A549 (cell line): ENCODE measurements at regions not wholly inside any gene's neighbourhood (a gene's known extent, or its start where the extent isn't known, plus 50 kb on each side); places are given as distances from the start of the nearest gene placed in this dataset.

ENCODE experiments used
- ATAC-seq, 2 experiments: fragments of 200-7000 bp in 1 of 2; fragments of >200 bp in 1 of 2; cut with Nextera tagmentation in 1 of 2; cut with Tn5 transposase in 1 of 2; 3 replicates each; pipeline versions ENCODE4 v1.8.0 to v1.9.1; 2018 to 2020; ENCODE audit warnings: mild to moderate bottlenecking in 1 of 2, moderate library complexity in 1 of 2
- CTCF ChIA-PET: fragments of 300-600 bp; sonication (Branson Sonifier 250); formaldehyde crosslinking; extraction: SDS; loops from one replicate; lab custom pipeline; 2021; ENCODE audit warnings: antibody characterized with exemption, inconsistent platforms; lab: Yijun Ruan, JAX
- POLR2A ChIA-PET: fragments of 350-600 bp; formaldehyde crosslinking; extraction: SDS; loops from one replicate; lab custom pipeline; 2021; ENCODE audit warnings: antibody characterized with exemption, inconsistent platforms; lab: Yijun Ruan, JAX
- DNase-seq, 2 experiments: peaks; one replicate each; pipeline versions ENCODE4 v3.0.0 to v3.0.0-alpha.2; 2011 to 2016; ENCODE audit warnings: low read depth in 1 of 2, low spot score in 1 of 2
- FAIRE-seq: peaks from 2 replicates; lab custom pipeline; 2011; peaks lifted over from hg19 to GRCh38; lab: Jason Lieb, UNC
- H3K27ac ChIP-seq, 2 experiments: fragments of >200 bp; sonication (Bioruptor Twin); formaldehyde crosslinking; 3 replicates each; pipeline ENCODE4 v1.5.1; 2016 to 2017
- H3K4me1 ChIP-seq: fragments of >200 bp; sonication (Bioruptor Twin); formaldehyde crosslinking; 3 replicates; pipeline ENCODE4 v1.6.1; 2016
- H3K4me2 ChIP-seq: fragments of >200 bp; sonication (Bioruptor Twin); formaldehyde crosslinking; 3 replicates; pipeline ENCODE4 v1.6.1; 2016
- H3K4me3 ChIP-seq: fragments of >200 bp; sonication (Bioruptor Twin); formaldehyde crosslinking; 3 replicates; pipeline ENCODE4 v1.5.1; 2016
- H3K9me3 ChIP-seq: fragments of >200 bp; sonication (Bioruptor Twin); formaldehyde crosslinking; 3 replicates; pipeline ENCODE4 v1.6.1; 2016
- CHD4 ChIP-seq: fragments of 200-600 bp; sonication (generic); IDR thresholded peaks from 2 replicates; pipeline ENCODE4 v1.6.1; 2016; ENCODE audit warnings: antibody characterized with exemption, mild to moderate bottlenecking, borderline replicate concordance
- EP300 ChIP-seq, 2 experiments: fragments of >200 bp; sonication (Bioruptor Twin); formaldehyde crosslinking; IDR thresholded peaks; 2 replicates in 1 of 2; 3 replicates in 1 of 2; pipeline ENCODE4 v1.6.1; 2016 to 2017
- ESRRA ChIP-seq: fragments of 150-350 bp; IDR thresholded peaks from 2 replicates; pipeline ENCODE4 v1.6.1; 2014; ENCODE audit warnings: mild to moderate bottlenecking, low read length, borderline replicate concordance
- GATA3 ChIP-seq: IDR thresholded peaks from 2 replicates; pipeline ENCODE4 v1.6.1; 2012; ENCODE audit warnings: borderline replicate concordance
- HDAC2 ChIP-seq: fragments of 200-600 bp; sonication (generic); IDR thresholded peaks from 2 replicates; pipeline ENCODE4 v1.6.1; 2016
- HEYL ChIP-seq: fragments of 250-450 bp; sonication (Bioruptor Pico); IDR thresholded peaks from 2 replicates; pipeline ENCODE4 v1.8.0; 2021; ENCODE audit warnings: mild to moderate bottlenecking, moderate library complexity
- HOXB13 ChIP-seq: fragments of 250-450 bp; sonication (Bioruptor Pico); IDR thresholded peaks from 2 replicates; pipeline ENCODE4 v1.5.0; 2020; ENCODE audit warnings: low read depth, mild to moderate bottlenecking, moderate library complexity
- JUN ChIP-seq, 2 experiments: fragments of >200 bp; sonication (Bioruptor Twin); formaldehyde crosslinking; IDR thresholded peaks; 2 replicates in 1 of 2; 3 replicates in 1 of 2; pipeline ENCODE4 v1.6.1; 2016 to 2017
- JUNB ChIP-seq: fragments of >200 bp; sonication (Bioruptor Twin); formaldehyde crosslinking; IDR thresholded peaks from 2 replicates; pipeline ENCODE4 v1.6.1; 2016
- KDM1A ChIP-seq: fragments of 200-600 bp; sonication (generic); IDR thresholded peaks from 2 replicates; pipeline ENCODE4 v1.6.1; 2016; ENCODE audit warnings: low read depth, mild to moderate bottlenecking
- MAFK ChIP-seq: fragments of 450-650 bp; IDR thresholded peaks from 2 replicates; pipeline ENCODE4 v1.6.1; 2014; ENCODE audit not compliant: partially characterized antibody
- MAZ ChIP-seq: fragments of 150-350 bp; IDR thresholded peaks from 2 replicates; pipeline ENCODE4 v1.6.1; 2014; ENCODE audit warnings: antibody characterized with exemption, low read depth, low read length, borderline replicate concordance
- NPAS2 ChIP-seq: fragments of 250-450 bp; sonication (Bioruptor Pico); IDR thresholded peaks from 2 replicates; pipeline ENCODE4 v1.8.0; 2022; ENCODE audit warnings: mild to moderate bottlenecking, moderate library complexity, borderline replicate concordance
- PHF8 ChIP-seq: fragments of 200-600 bp; sonication (generic); IDR thresholded peaks from 2 replicates; pipeline ENCODE4 v1.6.1; 2016; ENCODE audit warnings: low read depth, mild to moderate bottlenecking, antibody characterized with exemption, moderate library complexity, borderline replicate concordance
- RNF2 ChIP-seq: fragments of 200-600 bp; sonication (generic); IDR thresholded peaks from 2 replicates; pipeline ENCODE4 v1.6.1; 2016; ENCODE audit warnings: low read depth, mild to moderate bottlenecking, antibody characterized with exemption, moderate library complexity, borderline replicate concordance
- SMC3 ChIP-seq: fragments of >200 bp; sonication (Bioruptor Twin); formaldehyde crosslinking; IDR thresholded peaks from 3 replicates; pipeline ENCODE4 v1.6.1; 2018; ENCODE audit warnings: inconsistent platforms
- SREBF2 ChIP-seq: fragments of 450-650 bp; IDR thresholded peaks from 2 replicates; pipeline ENCODE4 v1.6.1; 2014; ENCODE audit warnings: mild to moderate bottlenecking, moderate library complexity
- TP53 ChIP-seq: fragments of 250-450 bp; sonication (Bioruptor Pico); IDR thresholded peaks from 2 replicates; pipeline ENCODE4 v1.5.0; 2021; ENCODE audit warnings: mild to moderate bottlenecking, moderate library complexity
- ZNF302 ChIP-seq: fragments of 250-450 bp; sonication (Bioruptor Pico); IDR thresholded peaks from 2 replicates; pipeline ENCODE4 v1.9.0; 2021; ENCODE audit warnings: inconsistent platforms, mild to moderate bottlenecking, moderate library complexity
- WGBS: methylation state at CpG from one replicate; pipeline ENCODE4 v1.1.6; 2017; ENCODE audit errors: missing lambda C conversion rate; 5-methylcytosine and 5-hydroxymethylcytosine counted together
- TF ChIP-seq, protein P1 (sequence below): IDR thresholded peaks from 2 replicates; pipeline ENCODE4 v1.6.1; 2012
- TF ChIP-seq, protein P2 (sequence below): fragments of >200 bp; sonication (Bioruptor Twin); formaldehyde crosslinking; IDR thresholded peaks from 3 replicates; pipeline ENCODE4 v1.5.1; 2016

DNA sequence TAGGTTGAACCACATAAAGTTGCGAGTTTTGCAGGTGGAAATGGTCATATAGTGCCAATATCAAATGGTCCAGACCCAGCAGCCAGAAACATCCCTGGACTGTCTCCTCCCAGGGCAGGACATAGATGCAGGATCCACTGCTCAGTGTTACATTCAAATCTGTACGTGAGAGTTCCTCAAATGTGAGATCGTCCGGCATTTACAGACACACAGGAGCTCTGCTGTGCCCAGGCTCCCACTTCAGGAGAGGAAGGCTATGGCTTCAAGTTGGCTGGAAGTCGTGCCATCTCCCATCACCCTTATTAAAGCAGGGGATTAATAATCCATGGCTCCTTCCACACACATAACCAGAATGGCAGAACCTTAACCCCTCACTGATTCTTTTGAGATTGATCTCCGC is 688.2 kb upstream of the HS6ST1 start:
- no peak overlapping the region for H3K4me2 ChIP-seq
- DNase-seq = no peak
- no peak for FAIRE-seq
- ATAC-seq = no peak
- TF ChIP-seq HOXB13 = no peak
- TF ChIP-seq HEYL (CRISPR knock-in tag) = no peak
- TF ChIP-seq SMC3 = no peak
- TF ChIP-seq GATA3 = no peak
- TF ChIP-seq PHF8 = no peak
- no peak for TF ChIP-seq ZNF302 (CRISPR knock-in tag)
- TF ChIP-seq JUN (IDR thresholded peaks at IDR 0.05) = no peak
- TF ChIP-seq KDM1A = no peak
- TF ChIP-seq, protein P1, sequence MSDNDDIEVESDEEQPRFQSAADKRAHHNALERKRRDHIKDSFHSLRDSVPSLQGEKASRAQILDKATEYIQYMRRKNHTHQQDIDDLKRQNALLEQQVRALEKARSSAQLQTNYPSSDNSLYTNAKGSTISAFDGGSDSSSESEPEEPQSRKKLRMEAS = no peak
- no peak for TF ChIP-seq ESRRA
- no peak for TF ChIP-seq HDAC2
- no peak for TF ChIP-seq SREBF2
- TF ChIP-seq MAZ = no peak
- no peak for TF ChIP-seq MAFK
- TF ChIP-seq TP53 (CRISPR knock-in tag) = no peak
- TF ChIP-seq JUNB = no peak
- ChIA-PET CTCF (no interaction called here), POLR2A (no interaction called here)
- no peaks in the 10 kb centered on the region for H3K4me1 ChIP-seq
- no peaks in the 10 kb centered on the region for H3K9me3 ChIP-seq
- WGBS = 52% methylated on average over 6 of the region's 6 CpGs
- no peak overlapping the region for H3K4me3 ChIP-seq
- H3K27ac ChIP-seq = no peak overlapping the region

DNA sequence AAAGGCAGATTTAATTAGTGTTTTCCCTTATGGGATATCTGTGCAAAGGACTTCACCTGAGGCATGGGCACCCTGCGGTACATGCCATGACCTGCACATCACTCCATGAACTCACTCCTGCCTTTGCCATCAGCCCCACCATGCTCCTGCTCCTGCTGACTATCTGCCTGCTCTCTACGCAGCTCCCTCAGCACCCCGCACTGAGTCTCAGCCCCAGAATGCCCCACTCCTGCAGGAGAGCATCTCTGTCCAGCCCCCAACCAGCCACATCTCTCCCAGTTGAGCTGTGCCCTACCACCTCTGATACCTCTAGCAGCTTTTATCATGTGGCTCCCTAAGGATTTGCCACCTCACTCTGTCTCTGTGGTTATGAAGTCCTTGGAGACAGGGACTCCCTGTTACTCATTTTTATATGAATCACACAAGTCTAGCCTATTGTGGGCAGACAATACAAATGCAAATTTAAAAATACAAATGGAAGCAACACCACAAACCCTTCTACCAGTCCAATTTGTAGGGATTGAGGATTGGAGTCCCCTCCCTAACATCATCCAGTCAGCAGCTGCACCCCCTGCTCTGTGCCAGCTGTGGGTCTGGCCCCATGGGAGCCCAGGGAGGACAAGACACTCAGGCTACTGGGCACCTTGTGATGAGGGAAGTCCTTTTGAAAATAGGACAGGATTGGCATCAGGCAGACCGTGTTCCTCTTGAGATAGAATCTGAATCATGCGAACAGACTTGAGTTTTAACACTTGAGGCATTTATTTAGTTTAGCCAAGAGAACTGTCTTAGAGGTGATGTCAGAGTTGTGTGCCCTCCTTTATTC is 689.6 kb upstream of the HS6ST1 start:
- FAIRE-seq (no peak), DNase-seq (no peak), ATAC-seq (no peak)
- TF ChIP-seq EP300 (IDR thresholded peaks at IDR 0.05) (no peak), RNF2 (no peak), CHD4 (no peak)
- ChIA-PET POLR2A (no interaction called here), CTCF (interaction anchor here (0.6 kb wide), 1 partner anchor 85 kb away, joined by 3 read pairs; no protein-coding TSS in a partner anchor)
- H3K4me3 ChIP-seq = no peak overlapping the region
- no peaks in the 10 kb centered on the region for H3K4me1 ChIP-seq
- no peak overlapping the region for H3K27ac ChIP-seq
- no peak overlapping the region for H3K4me2 ChIP-seq
- no peaks in the 10 kb centered on the region for H3K9me3 ChIP-seq
- WGBS = 46% methylated on average over 5 of the region's 5 CpGs

DNA sequence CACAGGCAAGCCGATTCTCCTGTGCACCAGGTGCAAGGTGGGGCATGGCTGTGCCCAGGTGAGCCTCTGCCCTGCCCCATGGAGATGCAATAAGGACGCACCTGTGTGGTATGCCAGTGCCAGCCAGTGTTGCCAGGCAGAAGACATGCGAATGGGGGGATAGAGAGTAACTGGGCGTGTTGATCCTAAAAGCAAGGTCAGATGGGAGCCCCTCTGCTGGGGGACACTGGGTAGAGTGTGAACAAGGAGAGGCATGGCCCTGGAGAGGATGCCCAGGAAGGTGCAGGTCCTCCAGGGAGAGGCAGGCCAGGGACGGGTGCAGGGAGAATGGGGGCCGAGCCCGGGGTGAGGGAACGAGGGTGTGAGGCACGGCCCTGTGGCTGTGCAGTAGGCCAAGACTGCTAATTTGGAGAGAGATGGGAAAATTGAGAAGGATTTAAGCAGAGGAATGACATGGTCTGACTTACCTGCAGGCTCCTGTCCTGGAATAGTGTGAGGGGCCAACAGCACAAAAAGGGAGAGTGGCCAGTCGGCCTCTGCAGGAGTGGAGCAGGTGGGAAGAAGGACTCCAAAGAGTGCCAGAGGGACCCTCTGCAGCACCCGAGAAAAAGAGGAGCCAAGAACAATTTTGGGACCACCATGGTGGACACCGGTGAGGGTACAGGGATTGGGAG is 690.4 kb upstream of the HS6ST1 start:
- no peak for ATAC-seq

More for the DNA sequence above, 690.4 kb upstream of the HS6ST1 start:
- no peak overlapping the region for H3K4me2 ChIP-seq
- TF ChIP-seq NPAS2 = no peak
- TF ChIP-seq RNF2 = no peak
- TF ChIP-seq HEYL (CRISPR knock-in tag) = no peak
- TF ChIP-seq, protein P2, sequence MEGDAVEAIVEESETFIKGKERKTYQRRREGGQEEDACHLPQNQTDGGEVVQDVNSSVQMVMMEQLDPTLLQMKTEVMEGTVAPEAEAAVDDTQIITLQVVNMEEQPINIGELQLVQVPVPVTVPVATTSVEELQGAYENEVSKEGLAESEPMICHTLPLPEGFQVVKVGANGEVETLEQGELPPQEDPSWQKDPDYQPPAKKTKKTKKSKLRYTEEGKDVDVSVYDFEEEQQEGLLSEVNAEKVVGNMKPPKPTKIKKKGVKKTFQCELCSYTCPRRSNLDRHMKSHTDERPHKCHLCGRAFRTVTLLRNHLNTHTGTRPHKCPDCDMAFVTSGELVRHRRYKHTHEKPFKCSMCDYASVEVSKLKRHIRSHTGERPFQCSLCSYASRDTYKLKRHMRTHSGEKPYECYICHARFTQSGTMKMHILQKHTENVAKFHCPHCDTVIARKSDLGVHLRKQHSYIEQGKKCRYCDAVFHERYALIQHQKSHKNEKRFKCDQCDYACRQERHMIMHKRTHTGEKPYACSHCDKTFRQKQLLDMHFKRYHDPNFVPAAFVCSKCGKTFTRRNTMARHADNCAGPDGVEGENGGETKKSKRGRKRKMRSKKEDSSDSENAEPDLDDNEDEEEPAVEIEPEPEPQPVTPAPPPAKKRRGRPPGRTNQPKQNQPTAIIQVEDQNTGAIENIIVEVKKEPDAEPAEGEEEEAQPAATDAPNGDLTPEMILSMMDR = no peak
- WGBS = 12% methylated on average over 11 of the region's 12 CpGs
- FAIRE-seq (no peak), DNase-seq (no peak)
- ChIA-PET CTCF (no interaction called here), POLR2A (no interaction called here)
- H3K9me3 ChIP-seq = no peaks in the 10 kb centered on the region
- no peaks in the 10 kb centered on the region for H3K4me1 ChIP-seq
- no peak overlapping the region for H3K4me3 ChIP-seq
- no peak overlapping the region for H3K27ac ChIP-seq
